PC-3 (cell line): ENCODE measurements at regions not wholly inside any gene's neighbourhood (a gene's known extent, or its start where the extent isn't known, plus 50 kb on each side); places are given as distances from the start of the nearest gene placed in this dataset.

Source experiments
- ATAC-seq: fragments of 200-7000 bp; cut with Tn5 transposase; 2 replicates; pipeline ENCODE4 v1.9.1; 2020; ENCODE audit warnings: mild to moderate bottlenecking, moderate library complexity
- BruUV-seq: library from RNA; stranded (reverse); fragments of 400-500 nt; replicated peaks from 2 replicates; lab custom pipeline; 2021; lab: Mats Ljungman, UMichigan
- CTCF ChIA-PET: fragments of 300-600 bp; sonication (Branson Sonifier 250); formaldehyde crosslinking; loops from one replicate; lab custom pipeline; 2022; ENCODE audit warnings: antibody characterized with exemption; lab: Charles Lee
- POLR2A ChIA-PET: fragments of 300-600 bp; sonication (Branson Sonifier 250); formaldehyde crosslinking; loops from one replicate; lab custom pipeline; 2022; ENCODE audit warnings: antibody characterized with exemption; ENCODE audit not compliant: unreplicated experiment; lab: Charles Lee
- DNase-seq: peaks from one replicate; pipeline ENCODE4 v3.0.0-alpha.2; 2015
- H2AFZ ChIP-seq: fragments of 300-600 bp; sonication (generic); 2 replicates; pipeline ENCODE4 v1.6.0; 2016; ENCODE audit warnings: antibody characterized with exemption, low read length
- H3F3A ChIP-seq: fragments of 300-600 bp; sonication (generic); one replicate; pipeline ENCODE4 v1.6.0; 2017; ENCODE audit warnings: antibody characterized with exemption, low read length, control low read depth, mild to moderate bottlenecking; ENCODE audit not compliant: unreplicated experiment
- H3K27ac ChIP-seq: fragments of 300-600 bp; sonication (generic); 2 replicates; pipeline ENCODE4 v1.5.1; 2016; ENCODE audit warnings: mild to moderate bottlenecking, low read length
- H3K27me3 ChIP-seq: fragments of 300-600 bp; sonication (generic); 2 replicates; pipeline ENCODE4 v1.6.1; 2016; ENCODE audit warnings: low read length, mixed read lengths
- H3K36me3 ChIP-seq: fragments of 300-600 bp; sonication (generic); 2 replicates; pipeline ENCODE4 v1.6.1; 2016; ENCODE audit warnings: low read depth, mixed run types, low read length, mixed read lengths
- H3K4me1 ChIP-seq: fragments of 300-600 bp; sonication (generic); 2 replicates; pipeline ENCODE4 v1.5.1; 2016; ENCODE audit warnings: low read length; ENCODE audit not compliant: insufficient read depth
- H3K4me2 ChIP-seq: fragments of 300-600 bp; sonication (generic); 2 replicates; pipeline ENCODE4 v1.6.0; 2016; ENCODE audit warnings: low read length
- H3K4me3 ChIP-seq: fragments of 300-600 bp; sonication (generic); 2 replicates; pipeline ENCODE4 v1.5.1; 2016; ENCODE audit warnings: mild to moderate bottlenecking, low read length, mixed read lengths
- H3K79me2 ChIP-seq: fragments of 300-600 bp; sonication (generic); 2 replicates; pipeline ENCODE4 v1.6.1; 2017; ENCODE audit warnings: low read length, mixed read lengths
- H3K9ac ChIP-seq: fragments of 300-600 bp; sonication (generic); 2 replicates; pipeline ENCODE4 v1.6.0; 2016; ENCODE audit warnings: mild to moderate bottlenecking, low read length
- H3K9me2 ChIP-seq: fragments of 300-600 bp; sonication (generic); replicated peaks from 2 replicates; pipeline ENCODE4 v1.6.1; 2016; ENCODE audit warnings: mixed run types, low read length, mixed read lengths
- H3K9me3 ChIP-seq: fragments of 300-600 bp; sonication (generic); 2 replicates; pipeline ENCODE4 v1.6.1; 2016; ENCODE audit warnings: low read length, mixed read lengths
- H4K20me1 ChIP-seq: fragments of 300-600 bp; sonication (generic); 2 replicates; pipeline ENCODE4 v1.6.1; 2016; ENCODE audit warnings: low read length, mixed read lengths
- CTCF ChIP-seq: fragments of 300-600 bp; sonication (generic); conservative IDR thresholded peaks from 2 replicates; pipeline ENCODE4 v1.5.1; 2017; ENCODE audit warnings: antibody characterized with exemption, low read depth, mild to moderate bottlenecking, low read length
- EZH2 ChIP-seq: fragments of 300-600 bp; sonication (generic); IDR thresholded peaks from one replicate; pipeline ENCODE4 v1.6.1; 2017; ENCODE audit warnings: antibody characterized with exemption, mild to moderate bottlenecking, low read length; ENCODE audit not compliant: unreplicated experiment
- EZH2phosphoT487 ChIP-seq: fragments of 300-600 bp; sonication (generic); IDR thresholded peaks from 2 replicates; pipeline ENCODE4 v1.6.1; 2018; ENCODE audit warnings: mild to moderate bottlenecking, antibody characterized with exemption, low read length, borderline replicate concordance
- intact Hi-C: fragments of 100-400 bp; cut with micrococcal nuclease; formaldehyde crosslinking; loops from 2 replicates; pipeline ENCODE4 v1.9.0; 2023

GRCh38 chr5:122697191-122697590 lies 77.7 kb upstream of the SNX2 start:
- Histone ChIP-seq H3K36me3 (no peaks in the 10 kb centered on the region), H3K79me2 (no peaks in the 10 kb centered on the region), H3K4me1 (no peaks in the 10 kb centered on the region), H3K27ac (no peak overlapping the region), H3K9ac (no peak overlapping the region), H3K27me3 (no peaks in the 10 kb centered on the region), H2AFZ (no peak overlapping the region), H3F3A (no peaks in the 10 kb centered on the region), H3K4me3 (no peak overlapping the region), H4K20me1 (no peaks in the 10 kb centered on the region), H3K9me2 (no peaks in the 10 kb centered on the region), H3K9me3 (no peaks in the 10 kb centered on the region), H3K4me2 (no peak overlapping the region)
- no peak for ATAC-seq
- ChIA-PET CTCF (no interaction called here), POLR2A (no interaction called here)
- no peak for TF ChIP-seq CTCF
- no peak for DNase-seq
- intact Hi-C loops, result no loop called here
- BruUV-seq, result no TSS peak

GRCh38 chr5:122699201-122699600 lies 75.7 kb upstream of the SNX2 start:
- ATAC-seq, result no peak
- Histone ChIP-seq H3K79me2 (no peaks in the 10 kb centered on the region), H3K9me2 (no peaks in the 10 kb centered on the region), H3K9me3 (no peaks in the 10 kb centered on the region), H3K36me3 (no peaks in the 10 kb centered on the region), H3K27ac (no peak overlapping the region), H3K4me2 (no peak overlapping the region), H2AFZ (no peak overlapping the region), H4K20me1 (no peaks in the 10 kb centered on the region), H3F3A (no peaks in the 10 kb centered on the region), H3K27me3 (no peaks in the 10 kb centered on the region), H3K9ac (no peak overlapping the region), H3K4me1 (no peaks in the 10 kb centered on the region), H3K4me3 (no peak overlapping the region)
- TF ChIP-seq EZH2 (no peak), CTCF (no peak), EZH2phosphoT487 (no peak)
- ChIA-PET CTCF (no interaction called here), POLR2A (no interaction called here)
- intact Hi-C loops, result no loop called here
- DNase-seq, result no peak
- BruUV-seq, result no TSS peak

- H3K27ac ChIP-seq, result no peak overlapping the region
- H3K9me2 ChIP-seq, result no peaks in the 10 kb centered on the region
- H3K4me3 ChIP-seq, result no peak overlapping the region
- H3K79me2 ChIP-seq, result no peaks in the 10 kb centered on the region
- H3K36me3 ChIP-seq, result no peaks in the 10 kb centered on the region
- no TSS peak for BruUV-seq
- H3K4me1 ChIP-seq, result no peaks in the 10 kb centered on the region
- no peaks in the 10 kb centered on the region for H3K9me3 ChIP-seq
- no peak overlapping the region for H2AFZ ChIP-seq
- no peaks in the 10 kb centered on the region for H3F3A ChIP-seq
- ATAC-seq (no peak), DNase-seq (no peak)
- no peaks in the 10 kb centered on the region for H4K20me1 ChIP-seq
- no peak for TF ChIP-seq CTCF
- TF ChIP-seq EZH2, result no peak
- TF ChIP-seq EZH2phosphoT487, result no peak
- no peak overlapping the region for H3K9ac ChIP-seq
- ChIA-PET POLR2A (interaction anchor here (0.6 kb wide), 1 partner anchor 73 kb away, joined by 3 read pairs; the partner anchor contains the start of gene SNX2), CTCF (interaction anchor here (0.7 kb wide), 1 partner anchor 573 kb away, joined by 3 read pairs; no protein-coding TSS in a partner anchor)
- H3K4me2 ChIP-seq, result no peak overlapping the region
- intact Hi-C loops, result loop anchor here (5.0 to 10.0 kb wide), 2 partner anchors 145 to 643 kb away; partner anchors contain the start of gene SNX24
- H3K27me3 ChIP-seq, result no peaks in the 10 kb centered on the region
These were observed 73.0 kb upstream of the SNX2 start for GRCh38 chr5:122701640-122702523.
